SK-N-MC (cell line): ENCODE measurements at regions not wholly inside any gene's neighbourhood (a gene's known extent, or its start where the extent isn't known, plus 50 kb on each side); places are given as distances from the start of the nearest gene placed in this dataset.

Source experiments
- EZH2 ChIP-seq: fragments of 200-600 bp; sonication (generic); IDR thresholded peaks from one replicate; pipeline ENCODE4 v1.6.1; 2017; ENCODE audit warnings: antibody characterized with exemption
- FOXP2 ChIP-seq: optimal IDR thresholded peaks from 2 replicates; pipeline ENCODE3; 2011; ENCODE audit warnings: mild to moderate bottlenecking, moderate library complexity; ENCODE audit not compliant: insufficient read depth; ENCODE audit errors: extremely low read length, control extremely low read depth
- POLR2AphosphoS5 ChIP-seq: IDR thresholded peaks from 2 replicates; pipeline ENCODE4 v1.6.1; 2012; ENCODE audit warnings: mild to moderate bottlenecking, low read depth, low read length, borderline replicate concordance

DNA sequence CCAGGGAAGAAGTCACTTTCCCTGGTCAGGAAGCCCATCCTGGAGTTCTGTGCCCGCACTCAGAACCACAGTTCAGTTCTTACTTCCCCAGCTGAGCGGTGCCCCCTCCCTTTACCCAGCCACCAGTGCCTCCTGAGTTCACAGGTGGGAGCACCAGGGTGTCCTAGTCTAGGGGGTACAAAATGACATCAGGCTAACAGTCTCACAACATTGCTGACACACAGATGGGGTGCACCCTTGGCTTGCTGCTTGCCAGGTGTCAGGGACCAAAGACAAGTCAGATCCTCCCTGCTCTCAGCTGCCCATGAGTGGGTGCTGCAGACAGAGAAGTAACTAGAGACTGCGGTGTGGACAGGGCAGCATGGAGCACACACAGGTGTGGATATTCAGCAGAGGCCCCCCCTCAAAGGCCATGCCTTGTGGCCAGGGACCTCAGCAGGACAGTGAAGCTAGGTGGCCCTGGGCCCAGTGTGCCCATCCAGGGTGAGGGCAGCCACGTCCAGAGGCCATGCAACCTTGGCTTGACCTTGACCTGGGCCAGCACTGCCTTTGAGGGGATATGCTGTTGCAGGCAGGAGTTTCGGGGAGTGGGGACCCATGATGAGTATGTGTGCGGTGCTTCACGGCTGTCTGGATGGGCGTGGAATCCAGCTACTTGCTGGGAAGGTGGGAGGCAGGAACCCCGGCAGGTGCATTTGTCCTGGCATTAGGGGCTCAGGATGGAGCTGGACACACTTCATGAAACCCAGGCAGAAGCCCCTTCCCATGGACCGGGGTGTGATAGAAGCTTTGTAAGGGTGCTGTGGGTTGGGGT, 110.4 kb upstream of the FRMD1 start:
- TF ChIP-seq POLR2AphosphoS5 = no peak
- no peak for TF ChIP-seq EZH2
- no peak for TF ChIP-seq FOXP2
